Liver (tissue), 8 donors: ENCODE measurements at regions not wholly inside any gene's neighbourhood (a gene's known extent, or its start where the extent isn't known, plus 50 kb on each side); places are given as distances from the start of the nearest gene placed in this dataset. TPM values are rescaled to one million over a fixed set of nuclear protein-coding genes. Genes with fewer than 3 reads are reported as not detected.

ENCODE experiments used
- DNase-seq: peaks from one replicate; pipeline ENCODE4 v3.0.0-alpha.2; 2017; ENCODE audit warnings: low spot score
- H3K27ac ChIP-seq, 2 donors: one replicate each; pipeline ENCODE4 v1.7.0; 2013; ENCODE audit warnings: inconsistent platforms in 2 of 2, low read length in 2 of 2, control low read depth in 1 of 2, low read depth in 1 of 2, mild to moderate bottlenecking in 1 of 2
- H3K27me3 ChIP-seq, 4 donors: one replicate each; pipeline versions ENCODE4 v1.6.1 to v1.7.0; 2013; ENCODE audit warnings: low read length in 3 of 4, inconsistent platforms in 1 of 4, mild to moderate bottlenecking in 1 of 4, moderate library complexity in 1 of 4; ENCODE audit not compliant: control insufficient read depth in 4 of 4, insufficient read depth in 4 of 4
- H3K36me3 ChIP-seq, 4 donors: one replicate each; pipeline versions ENCODE4 v1.6.1 to v1.7.0; 2013; ENCODE audit warnings: low read length in 3 of 4, mild to moderate bottlenecking in 3 of 4, low read depth in 1 of 4, moderate library complexity in 1 of 4; ENCODE audit not compliant: control insufficient read depth in 4 of 4, insufficient read depth in 3 of 4
- H3K4me1 ChIP-seq, 4 donors: one replicate each; pipeline versions ENCODE4 v1.6.1 to v1.7.0; 2013; ENCODE audit warnings: low read length in 3 of 4, mild to moderate bottlenecking in 3 of 4, moderate library complexity in 1 of 4; ENCODE audit not compliant: control insufficient read depth in 4 of 4, insufficient read depth in 4 of 4
- H3K4me3 ChIP-seq, 3 donors: one replicate each; pipeline versions ENCODE4 v1.6.1 to v1.7.0; 2013; ENCODE audit warnings: low read length in 3 of 3, control low read depth in 1 of 3, low read depth in 1 of 3, mild to moderate bottlenecking in 1 of 3
- H3K9ac ChIP-seq, 2 donors: one replicate each; pipeline ENCODE4 v1.7.0; 2013; ENCODE audit warnings: low read length in 2 of 2, mild to moderate bottlenecking in 2 of 2, moderate library complexity in 2 of 2, control low read depth in 1 of 2, low read depth in 1 of 2
- H3K9me3 ChIP-seq, 4 donors: one replicate each; pipeline versions ENCODE4 v1.6.1 to v1.7.0; 2013; ENCODE audit warnings: low read length in 3 of 4; ENCODE audit not compliant: control insufficient read depth in 4 of 4
- FOXA1 ChIP-seq: IDR thresholded peaks from 2 replicates; pipeline ENCODE4 v1.6.1; 2016; ENCODE audit warnings: antibody characterized with exemption
- HNF4G ChIP-seq: IDR thresholded peaks from 2 replicates; pipeline ENCODE4 v1.6.1; 2016; ENCODE audit warnings: antibody characterized with exemption
- SP1 ChIP-seq: IDR thresholded peaks from 2 replicates; pipeline ENCODE4 v1.6.1; 2018; ENCODE audit warnings: antibody characterized with exemption, mild to moderate bottlenecking
- TAF1 ChIP-seq: conservative IDR thresholded peaks from 2 replicates; pipeline ENCODE4 v1.6.1; 2016; ENCODE audit warnings: antibody characterized with exemption, mild to moderate bottlenecking
- WGBS: extraction: QIAGEN DNeasy Blood & Tissue Kit; methylation state at CpG from one replicate; pipeline ENCODE4 v1.1.7; 2013; 5-methylcytosine and 5-hydroxymethylcytosine counted together
- small RNA-seq: library from RNA; depleted of rRNA; stranded (forward); fragments of <200 nt; gene quantifications from one replicate; pipeline ENCODE3, GENCODE V24; 2014
- TF ChIP-seq, protein P1 (sequence below): IDR thresholded peaks from 2 replicates; pipeline ENCODE4 v1.6.1; 2016; ENCODE audit warnings: antibody characterized with exemption, mild to moderate bottlenecking
- donor health status: healthy.
- donor health status: healthy.
- donor health status: healthy.
- donor health status: healthy.

DNA sequence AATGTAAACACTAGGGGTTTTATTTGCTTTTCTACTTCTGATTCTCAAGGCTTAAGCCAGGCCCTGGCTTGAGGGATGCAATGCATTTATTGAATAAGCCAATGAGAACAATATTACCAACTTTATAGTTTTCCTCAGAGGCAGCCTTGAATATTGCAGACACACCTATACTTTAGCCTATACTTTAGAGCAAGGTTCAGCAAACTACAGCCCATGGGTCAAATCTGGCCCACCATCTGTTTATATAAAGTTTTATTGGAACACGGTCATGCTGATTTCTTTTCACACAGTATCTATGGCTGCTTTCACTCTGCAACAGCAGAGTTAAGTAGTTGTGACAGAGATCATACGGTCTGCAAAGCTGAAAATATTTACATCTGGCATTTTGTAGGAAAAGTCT lies 50.3 kb upstream of the E2F8 start:
- Histone ChIP-seq H3K9me3 (no peaks in the 10 kb centered on the region), H3K27me3 (no peaks in the 10 kb centered on the region), H3K27ac (no peak overlapping the region), H3K9ac (no peak overlapping the region), H3K4me3 (no peak overlapping the region), H3K36me3 (no peaks in the 10 kb centered on the region), H3K4me1 (no peaks in the 10 kb centered on the region)
- TF ChIP-seq FOXA1, result no peak
- TF ChIP-seq SP1, result no peak
- TF ChIP-seq, protein P1, sequence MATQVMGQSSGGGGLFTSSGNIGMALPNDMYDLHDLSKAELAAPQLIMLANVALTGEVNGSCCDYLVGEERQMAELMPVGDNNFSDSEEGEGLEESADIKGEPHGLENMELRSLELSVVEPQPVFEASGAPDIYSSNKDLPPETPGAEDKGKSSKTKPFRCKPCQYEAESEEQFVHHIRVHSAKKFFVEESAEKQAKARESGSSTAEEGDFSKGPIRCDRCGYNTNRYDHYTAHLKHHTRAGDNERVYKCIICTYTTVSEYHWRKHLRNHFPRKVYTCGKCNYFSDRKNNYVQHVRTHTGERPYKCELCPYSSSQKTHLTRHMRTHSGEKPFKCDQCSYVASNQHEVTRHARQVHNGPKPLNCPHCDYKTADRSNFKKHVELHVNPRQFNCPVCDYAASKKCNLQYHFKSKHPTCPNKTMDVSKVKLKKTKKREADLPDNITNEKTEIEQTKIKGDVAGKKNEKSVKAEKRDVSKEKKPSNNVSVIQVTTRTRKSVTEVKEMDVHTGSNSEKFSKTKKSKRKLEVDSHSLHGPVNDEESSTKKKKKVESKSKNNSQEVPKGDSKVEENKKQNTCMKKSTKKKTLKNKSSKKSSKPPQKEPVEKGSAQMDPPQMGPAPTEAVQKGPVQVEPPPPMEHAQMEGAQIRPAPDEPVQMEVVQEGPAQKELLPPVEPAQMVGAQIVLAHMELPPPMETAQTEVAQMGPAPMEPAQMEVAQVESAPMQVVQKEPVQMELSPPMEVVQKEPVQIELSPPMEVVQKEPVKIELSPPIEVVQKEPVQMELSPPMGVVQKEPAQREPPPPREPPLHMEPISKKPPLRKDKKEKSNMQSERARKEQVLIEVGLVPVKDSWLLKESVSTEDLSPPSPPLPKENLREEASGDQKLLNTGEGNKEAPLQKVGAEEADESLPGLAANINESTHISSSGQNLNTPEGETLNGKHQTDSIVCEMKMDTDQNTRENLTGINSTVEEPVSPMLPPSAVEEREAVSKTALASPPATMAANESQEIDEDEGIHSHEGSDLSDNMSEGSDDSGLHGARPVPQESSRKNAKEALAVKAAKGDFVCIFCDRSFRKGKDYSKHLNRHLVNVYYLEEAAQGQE, result no peak
- no peak for TF ChIP-seq TAF1
- no peak for TF ChIP-seq HNF4G
- 46% methylated on average over 2 of the region's 2 CpGs for WGBS
- DNase-seq, result no peak

Small RNA genes lying in the stretch of these regions (small RNA-seq; reads per million reads assigned to genes)
- not detected for gene MIR4486
- not detected for gene RF00408
- not detected for gene RNA5SP335
